ENCODE measurements at regions not wholly inside any gene's neighbourhood (a gene's known extent, or its start where the extent isn't known, plus 50 kb on each side); places are given as distances from the start of the nearest gene placed in this dataset.

DNA sequence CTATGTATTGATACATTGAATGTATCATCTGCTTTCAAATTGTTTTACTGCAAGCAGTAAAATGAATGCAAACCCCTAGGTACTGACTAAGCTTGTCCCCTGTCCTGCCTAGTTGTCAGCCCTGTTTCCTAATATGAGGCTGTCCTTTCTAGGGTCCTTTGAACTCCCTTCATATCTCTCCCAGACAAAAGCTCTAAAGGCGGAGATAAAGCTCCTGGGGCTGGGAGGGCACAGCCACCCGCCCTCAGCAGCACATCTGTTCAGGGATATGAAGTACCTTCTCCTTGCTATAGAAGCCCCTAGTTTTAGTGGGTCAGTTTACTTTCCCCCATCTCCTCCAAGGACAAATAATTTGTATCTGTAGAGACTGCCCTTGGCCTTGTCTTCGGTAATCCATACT lies 93.1 kb upstream of the ETS2 start:
- CTCF ChIA-PET (ENCODE audit: low intra/inter-chr PET ratio) = no interaction called here
- WGBS (ENCODE audit: insufficient coverage, low coverage, missing lambda C conversion rate) = 0% methylated on average over 3 of the region's 3 CpGs
- POLR2A ChIA-PET = interaction anchor here (0.6 kb wide), 1 partner anchor 239 kb away, joined by 4 read pairs; no protein-coding TSS in a partner anchor

More for the DNA sequence above, 93.1 kb upstream of the ETS2 start:
- no peak for TF ChIP-seq CCAR2 (IDR thresholded peaks at IDR 0.05; ENCODE audit: low read depth, low read length)
- TF ChIP-seq ZNF354B (CRISPR knock-in tag; IDR thresholded peaks at IDR 0.05) = no peak
- TF ChIP-seq CBFA2T2 (conservative IDR thresholded peaks at IDR 0.05) = 0 out of 2 replicates have a peak, but pooled peaks have one; percentile 25
- no peak for TF ChIP-seq ZNF133 (CRISPR knock-in tag; IDR thresholded peaks at IDR 0.05)
- TF ChIP-seq, protein P1, sequence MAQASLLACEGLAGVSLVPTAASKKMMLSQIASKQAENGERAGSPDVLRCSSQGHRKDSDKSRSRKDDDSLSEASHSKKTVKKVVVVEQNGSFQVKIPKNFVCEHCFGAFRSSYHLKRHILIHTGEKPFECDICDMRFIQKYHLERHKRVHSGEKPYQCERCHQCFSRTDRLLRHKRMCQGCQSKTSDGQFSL (CRISPR knock-in tag; IDR thresholded peaks at IDR 0.05) = no peak
- TF ChIP-seq, protein P1 (tag; IDR thresholded peaks at IDR 0.05) = 0 out of 4 replicates have a peak, but pooled peaks of 1 of the 2 experiments have one; percentile 61
- peak; percentile 54 for TF ChIP-seq CBFA2T3 (IDR thresholded peaks at IDR 0.05)
- no peak overlapping the region for H3K9ac ChIP-seq (ENCODE audit: insufficient read depth in 1 of 2, low read depth in 2 of 2, low read length in 2 of 2)
- H3K4me1 ChIP-seq (replicated peaks in 1 of 2; ENCODE audit: control insufficient read depth in 2 of 2, insufficient read depth in 2 of 2, low read length in 2 of 2) = no peaks in the 10 kb centered on the region; a peak in 1 of 5 replicates
- no peak for FAIRE-seq
- no peak overlapping the region for H2AFZ ChIP-seq (ENCODE audit: low read depth, low read length)
- no peaks in the 10 kb centered on the region for H3K79me2 ChIP-seq (ENCODE audit: control insufficient read depth, insufficient read depth, low read length)
- H3K9me3 ChIP-seq (replicated peaks; ENCODE audit: control insufficient read depth, insufficient read depth, low read depth, low read length) = no peaks in the 10 kb centered on the region
- 0 out of 3 replicates have a peak, but pooled peaks have one; percentile 21 for ATAC-seq
- intact Hi-C loops (cut with micrococcal nuclease) (loop anchor here (10.0 kb wide), 1 partner anchor 208 kb away; no protein-coding TSS in a partner anchor), in situ Hi-C loops (cut with MboI) (no loop called here)
- peaks cover 2 to 4% of the 10 kb centered on the region in 2 experiments; a peak in 4 of 5 replicates for H3K27me3 ChIP-seq (ENCODE audit: control insufficient read depth in 2 of 2, insufficient read depth in 2 of 2, low read length in 2 of 2)
- H4K20me1 ChIP-seq (replicated peaks; ENCODE audit: control insufficient read depth, insufficient read depth, low read length) = no peaks in the 10 kb centered on the region
- DNase-seq (ENCODE audit: extremely low read depth in 1 of 4, low spot score in 3 of 4) = peak in 2 of 4 experiments; percentile 36 to 47
- H3K9me1 ChIP-seq (ENCODE audit: control insufficient read depth, insufficient read depth, low read length) = no peaks in the 10 kb centered on the region
- H3K4me2 ChIP-seq (ENCODE audit: insufficient read depth, low read length) = no peak overlapping the region
- BruUV-seq (replicated peaks) = no TSS peak
- H3K4me3 ChIP-seq = no peak overlapping the region
- no peak overlapping the region for H3K27ac ChIP-seq (ENCODE audit: extremely low read depth, low read depth, low read length)
- H3K36me3 ChIP-seq (ENCODE audit: control insufficient read depth, insufficient read depth, low read length) = no peaks in the 10 kb centered on the region
